Heart left ventricle (tissue), 13 donors: ENCODE measurements at regions not wholly inside any gene's neighbourhood (a gene's known extent, or its start where the extent isn't known, plus 50 kb on each side); places are given as distances from the start of the nearest gene placed in this dataset.

Experiments used
- POLR2A ChIP-seq, 2 donors: fragments of 450-650 bp; IDR thresholded peaks; one replicate each; pipeline ENCODE4 v1.6.1; 2017; ENCODE audit warnings: antibody characterized with exemption in 2 of 2, mild to moderate bottlenecking in 2 of 2, moderate library complexity in 2 of 2
- TF ChIP-seq, protein P1 (sequence below), 12 donors: fragments of 200-600 bp; sonication (generic) in 4 of 12; IDR thresholded peaks; one replicate each; pipeline versions ENCODE4 v1.5.0 to v1.8.0; 2018 to 2022; ENCODE audit warnings: antibody characterized with exemption in 12 of 12, mild to moderate bottlenecking in 5 of 12
- donor health status: ischemic (EF 13 %, LVEDD 7.1; RV severe dilation, severe dysfunction).
- donor health status: DM: no; HTN: yes; CAD: no.
- donor health status: DM: no; HTN: no; CAD: no.
- donor health status: ischemic (EF 25% LVEDD 6.9; RV normal size, moderate dysfunction).
- donor health status: ischemic (EF 25% LVEDD 5.7; RV mildly dilated, moderate dysfunction).
- donor health status: ischemic (EF 35%, LVEDD 5.7; RV mildly dilated, moderate dysfunction).
- donor health status: nonischemic (EF 11% LVEDD 7.7; RV severe dilation, severe dysfunction).
- donor health status: DM: yes; HTN: yes; CAD: no.
- donor health status: PGD.
- donor health status: ischemic (EF 29% LVEDD 5.4; RV normal size, mild dysfunction).
- donor health status: nonischemic (EF 23%, LVEDD 6.1; RV moderate dilation, normal function).

DNA sequence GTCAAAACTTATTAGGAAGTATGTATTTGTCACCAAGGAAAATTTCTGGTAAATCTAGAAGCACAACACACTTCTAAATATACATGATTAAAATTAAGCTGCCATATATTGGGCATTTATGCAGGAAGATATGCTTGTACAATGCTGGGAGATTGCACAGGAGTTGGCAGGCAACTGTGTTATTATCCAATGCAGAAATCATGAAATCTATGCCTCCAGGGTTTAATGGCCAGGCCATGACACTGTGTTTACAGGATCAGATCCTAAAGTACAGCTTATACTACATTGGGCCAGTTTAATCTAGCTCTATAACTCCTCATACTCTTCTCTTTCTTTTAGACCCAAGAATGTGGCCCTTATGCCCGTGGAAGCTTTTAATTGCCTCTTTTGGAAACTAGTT, 391.4 kb upstream of the DPH6 start:
- TF ChIP-seq, protein P1, sequence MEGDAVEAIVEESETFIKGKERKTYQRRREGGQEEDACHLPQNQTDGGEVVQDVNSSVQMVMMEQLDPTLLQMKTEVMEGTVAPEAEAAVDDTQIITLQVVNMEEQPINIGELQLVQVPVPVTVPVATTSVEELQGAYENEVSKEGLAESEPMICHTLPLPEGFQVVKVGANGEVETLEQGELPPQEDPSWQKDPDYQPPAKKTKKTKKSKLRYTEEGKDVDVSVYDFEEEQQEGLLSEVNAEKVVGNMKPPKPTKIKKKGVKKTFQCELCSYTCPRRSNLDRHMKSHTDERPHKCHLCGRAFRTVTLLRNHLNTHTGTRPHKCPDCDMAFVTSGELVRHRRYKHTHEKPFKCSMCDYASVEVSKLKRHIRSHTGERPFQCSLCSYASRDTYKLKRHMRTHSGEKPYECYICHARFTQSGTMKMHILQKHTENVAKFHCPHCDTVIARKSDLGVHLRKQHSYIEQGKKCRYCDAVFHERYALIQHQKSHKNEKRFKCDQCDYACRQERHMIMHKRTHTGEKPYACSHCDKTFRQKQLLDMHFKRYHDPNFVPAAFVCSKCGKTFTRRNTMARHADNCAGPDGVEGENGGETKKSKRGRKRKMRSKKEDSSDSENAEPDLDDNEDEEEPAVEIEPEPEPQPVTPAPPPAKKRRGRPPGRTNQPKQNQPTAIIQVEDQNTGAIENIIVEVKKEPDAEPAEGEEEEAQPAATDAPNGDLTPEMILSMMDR (IDR thresholded peaks at IDR 0.05): no peak
- TF ChIP-seq POLR2A (IDR thresholded peaks at IDR 0.05): no peak
